PC-9 (cell line): ENCODE measurements at regions not wholly inside any gene's neighbourhood (a gene's known extent, or its start where the extent isn't known, plus 50 kb on each side); places are given as distances from the start of the nearest gene placed in this dataset.

Source experiments
- CTCF ChIP-seq: fragments of 200-600 bp; sonication (generic); conservative IDR thresholded peaks from 2 replicates; pipeline ENCODE4 v1.6.1; 2017; ENCODE audit warnings: mixed run types, antibody characterized with exemption, mild to moderate bottlenecking, moderate library complexity
- EZH2 ChIP-seq: fragments of 200-600 bp; sonication (generic); IDR thresholded peaks from 2 replicates; pipeline ENCODE4 v1.8.0; 2017; ENCODE audit warnings: antibody characterized with exemption, low read depth

GRCh38 chr5:51486158-51486557 lies 102.9 kb downstream of the ISL1 start:
- no peak for TF ChIP-seq CTCF
- no peak for TF ChIP-seq EZH2
